ENCODE measurements at regions not wholly inside any gene's neighbourhood (a gene's known extent, or its start where the extent isn't known, plus 50 kb on each side); places are given as distances from the start of the nearest gene placed in this dataset.
A peak's percentile ranks its signal among the peaks of the same experiment; 100 is the strongest.

DNA sequence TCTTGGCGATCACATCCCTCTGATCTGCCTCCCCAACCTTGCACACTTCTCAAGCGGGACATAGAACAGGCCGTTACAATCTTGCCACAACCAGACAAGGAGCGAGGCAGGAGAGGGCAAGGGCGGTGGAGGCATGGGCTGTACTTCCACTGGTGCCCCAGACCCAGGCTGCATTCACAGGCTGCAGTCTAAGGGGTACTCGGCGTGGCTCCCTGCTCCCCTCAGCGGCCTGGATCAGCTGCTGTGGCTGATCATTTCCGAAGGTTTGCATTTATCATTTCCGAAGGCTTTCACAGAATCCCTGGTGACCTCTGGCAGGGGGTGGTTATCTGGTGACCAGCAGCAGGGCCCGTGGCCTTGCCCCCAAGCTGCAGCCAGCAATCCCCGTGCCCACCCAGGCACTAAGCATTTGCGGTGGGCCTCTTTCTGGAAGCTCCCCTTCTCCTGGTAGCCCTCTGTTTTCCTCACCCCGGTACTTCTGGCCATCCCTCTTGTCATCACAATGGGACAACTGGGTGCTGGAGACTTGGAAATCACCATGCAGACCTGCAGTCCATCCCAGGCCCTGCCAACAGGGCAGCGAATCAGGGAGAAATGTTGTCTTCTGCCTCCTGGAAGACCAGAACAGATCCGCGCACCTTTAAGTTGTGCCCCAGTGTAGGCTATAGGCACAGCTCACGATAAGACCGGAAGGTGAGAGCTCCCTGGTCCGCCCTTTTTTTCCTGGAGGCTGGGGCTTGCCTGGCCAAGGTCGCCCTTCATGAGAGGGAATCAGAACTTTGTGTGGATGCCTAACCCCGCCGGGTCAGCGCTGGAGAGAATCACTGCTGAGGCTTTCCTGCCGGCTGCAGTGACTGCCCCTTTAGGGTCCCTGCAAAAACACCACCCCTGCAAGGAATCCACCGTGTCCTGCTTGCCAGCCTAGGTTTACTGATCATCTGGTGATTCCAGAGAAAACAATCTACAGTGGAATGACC is 1739.1 kb downstream of the TP53TG3F start:
- no peak overlapping the region for H3K4me3 ChIP-seq (ENCODE audit: low read depth, low read length)
- H3K4me1 ChIP-seq: no peaks in the 10 kb centered on the region
- DNase-seq: no peak
- TF ChIP-seq, protein P1, sequence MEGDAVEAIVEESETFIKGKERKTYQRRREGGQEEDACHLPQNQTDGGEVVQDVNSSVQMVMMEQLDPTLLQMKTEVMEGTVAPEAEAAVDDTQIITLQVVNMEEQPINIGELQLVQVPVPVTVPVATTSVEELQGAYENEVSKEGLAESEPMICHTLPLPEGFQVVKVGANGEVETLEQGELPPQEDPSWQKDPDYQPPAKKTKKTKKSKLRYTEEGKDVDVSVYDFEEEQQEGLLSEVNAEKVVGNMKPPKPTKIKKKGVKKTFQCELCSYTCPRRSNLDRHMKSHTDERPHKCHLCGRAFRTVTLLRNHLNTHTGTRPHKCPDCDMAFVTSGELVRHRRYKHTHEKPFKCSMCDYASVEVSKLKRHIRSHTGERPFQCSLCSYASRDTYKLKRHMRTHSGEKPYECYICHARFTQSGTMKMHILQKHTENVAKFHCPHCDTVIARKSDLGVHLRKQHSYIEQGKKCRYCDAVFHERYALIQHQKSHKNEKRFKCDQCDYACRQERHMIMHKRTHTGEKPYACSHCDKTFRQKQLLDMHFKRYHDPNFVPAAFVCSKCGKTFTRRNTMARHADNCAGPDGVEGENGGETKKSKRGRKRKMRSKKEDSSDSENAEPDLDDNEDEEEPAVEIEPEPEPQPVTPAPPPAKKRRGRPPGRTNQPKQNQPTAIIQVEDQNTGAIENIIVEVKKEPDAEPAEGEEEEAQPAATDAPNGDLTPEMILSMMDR (IDR thresholded peaks at IDR 0.05; ENCODE audit: low read depth, low read length): no peak
- H3K9me3 ChIP-seq: no peaks in the 10 kb centered on the region; the same call in 1 of the 2 replicates
- H3K27me3 ChIP-seq: no peaks in the 10 kb centered on the region
- H3K36me3 ChIP-seq: no peaks in the 10 kb centered on the region

DNA sequence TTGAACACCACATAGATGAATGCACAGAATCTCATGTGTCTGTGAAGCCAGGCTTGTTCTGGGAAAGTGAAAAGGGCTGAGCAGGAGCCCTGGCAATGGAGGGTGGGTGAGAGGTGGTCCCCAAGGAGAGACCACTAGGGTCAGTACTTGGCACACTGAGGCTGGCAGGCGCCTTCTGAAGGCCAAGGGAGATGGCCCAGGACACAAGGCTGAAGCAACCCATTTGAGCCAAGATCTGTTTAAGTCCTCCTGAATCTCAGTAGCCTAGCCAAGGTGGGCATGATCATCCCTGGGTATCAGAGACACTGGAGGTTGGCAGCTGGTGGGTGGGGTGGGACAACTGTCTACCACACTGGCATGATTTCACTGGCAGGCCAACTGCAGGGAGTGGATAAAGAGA is 1741.2 kb downstream of the TP53TG3F start:
- H3K4me3 ChIP-seq (ENCODE audit: low read depth, low read length): no peak overlapping the region
- no peaks in the 10 kb centered on the region for H3K27me3 ChIP-seq
- H3K36me3 ChIP-seq: no peaks in the 10 kb centered on the region
- DNase-seq: no peak
- no peaks in the 10 kb centered on the region; the same call in 1 of the 2 replicates for H3K9me3 ChIP-seq
- H3K4me1 ChIP-seq: no peaks in the 10 kb centered on the region
- TF ChIP-seq, protein P1 (IDR thresholded peaks at IDR 0.05; ENCODE audit: low read depth, low read length): no peak

DNA sequence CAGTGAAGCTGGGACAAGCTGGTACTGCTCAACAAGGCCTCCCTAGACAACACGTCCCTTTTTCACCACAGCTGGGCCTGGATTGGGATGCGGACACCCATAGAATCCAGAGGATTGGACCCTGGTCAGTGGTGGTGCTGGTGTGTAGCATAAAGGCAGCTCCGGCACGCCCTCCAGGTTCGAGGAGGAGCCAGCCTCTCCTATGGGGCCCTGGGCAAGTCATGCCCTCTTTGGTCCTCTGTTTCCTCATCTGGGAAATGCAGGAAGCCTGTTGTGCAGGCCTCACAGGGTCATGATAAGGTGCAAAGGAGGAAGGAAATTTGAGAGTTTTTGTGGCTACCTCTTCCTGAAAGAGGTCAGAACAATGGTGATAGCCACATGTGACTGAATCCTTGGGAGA is 1741.7 kb downstream of the TP53TG3F start:
- H3K36me3 ChIP-seq: no peaks in the 10 kb centered on the region
- H3K9me3 ChIP-seq: no peaks in the 10 kb centered on the region; the same call in 1 of the 2 replicates
- H3K27me3 ChIP-seq: no peaks in the 10 kb centered on the region
- TF ChIP-seq, protein P1 (IDR thresholded peaks at IDR 0.05; ENCODE audit: low read depth, low read length): no peak
- DNase-seq: no peak
- H3K4me1 ChIP-seq: no peaks in the 10 kb centered on the region
- no peak overlapping the region for H3K4me3 ChIP-seq (ENCODE audit: low read depth, low read length)

DNA sequence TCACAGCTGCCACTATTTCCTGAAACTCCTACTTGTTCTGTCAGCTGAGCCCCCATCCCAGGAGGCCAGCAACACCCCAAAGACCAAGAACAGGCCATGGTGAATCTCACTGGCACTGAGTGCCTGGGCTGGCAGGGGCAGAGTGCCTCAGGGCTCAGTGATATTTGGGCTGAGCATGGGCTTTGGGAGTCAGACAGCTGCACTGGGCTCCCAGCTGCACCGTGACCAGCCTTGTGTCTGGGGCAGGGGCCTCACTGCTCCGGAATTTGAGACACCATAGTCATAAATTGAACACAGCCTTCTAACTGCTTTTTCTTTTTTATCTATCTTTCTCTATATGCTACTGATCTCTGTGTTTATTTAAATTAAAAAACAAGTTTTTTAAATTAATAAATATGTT is 1744.2 kb downstream of the TP53TG3F start:
- Histone ChIP-seq H3K4me3 (ENCODE audit: low read depth, low read length) (no peak overlapping the region), H3K36me3 (no peaks in the 10 kb centered on the region), H3K4me1 (no peaks in the 10 kb centered on the region), H3K27me3 (no peaks in the 10 kb centered on the region), H3K9me3 (no peaks in the 10 kb centered on the region; the same call in 1 of the 2 replicates)
- TF ChIP-seq, protein P1 (IDR thresholded peaks at IDR 0.05; ENCODE audit: low read depth, low read length): no peak
- no peak for DNase-seq

DNA sequence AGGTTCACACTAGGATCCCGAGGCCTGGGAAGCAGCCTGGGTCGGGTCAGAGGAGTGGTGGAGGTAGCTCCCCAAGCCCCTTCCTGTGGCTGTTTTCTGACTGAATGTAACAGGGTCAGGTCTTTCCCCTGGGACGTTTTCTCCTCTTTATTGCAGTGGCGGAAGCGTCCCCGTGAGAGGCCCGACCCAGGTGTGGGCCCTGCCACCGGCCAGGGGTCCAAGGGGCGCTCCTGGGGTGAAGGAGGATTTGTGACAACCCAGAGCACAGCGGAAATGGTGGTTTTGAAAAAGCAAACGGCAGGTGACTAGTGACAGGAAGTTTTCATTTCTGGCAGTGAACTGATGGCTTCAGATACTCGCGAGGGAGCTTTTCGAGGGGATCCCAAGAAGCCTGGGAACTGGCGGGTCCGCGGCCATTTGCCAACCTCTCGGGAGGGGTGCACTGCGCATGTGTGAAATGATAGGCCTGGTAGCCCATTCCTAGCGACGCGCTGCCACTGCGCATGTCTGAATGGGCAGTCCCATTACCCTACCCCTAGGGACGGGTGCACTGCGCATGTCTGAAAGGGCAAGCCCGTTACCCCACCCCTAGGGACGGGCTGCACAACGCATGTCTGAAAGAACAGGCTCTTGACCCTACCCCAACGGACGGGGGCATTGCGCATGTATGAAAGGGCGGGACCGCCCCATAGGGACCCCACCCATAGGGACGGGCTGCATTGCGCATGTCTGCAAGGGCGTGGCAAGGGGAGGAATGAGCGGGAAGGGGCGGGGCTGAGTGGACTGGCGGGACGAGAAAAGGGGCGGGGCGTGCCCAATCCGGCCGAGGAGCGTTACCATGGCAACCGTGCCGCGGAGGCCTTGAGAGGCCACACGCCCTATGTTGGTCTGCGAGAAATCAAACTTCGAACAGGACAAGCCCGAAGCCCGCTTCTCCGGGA is 1747.9 kb downstream of the TP53TG3F start:
- Histone ChIP-seq H3K27me3 (no peaks in the 10 kb centered on the region), H3K36me3 (no peaks in the 10 kb centered on the region), H3K4me3 (ENCODE audit: low read depth, low read length) (peak overlapping the region; percentile 11; the same call in 1 of the 2 replicates), H3K9me3 (no peaks in the 10 kb centered on the region), H3K4me1 (no peaks in the 10 kb centered on the region)
- TF ChIP-seq, protein P1 (IDR thresholded peaks at IDR 0.05; ENCODE audit: low read depth, low read length): no peak
- DNase-seq: peak; percentile 65
